ENCODE measurements at regions not wholly inside any gene's neighbourhood (a gene's known extent, or its start where the extent isn't known, plus 50 kb on each side); places are given as distances from the start of the nearest gene placed in this dataset.

DNA sequence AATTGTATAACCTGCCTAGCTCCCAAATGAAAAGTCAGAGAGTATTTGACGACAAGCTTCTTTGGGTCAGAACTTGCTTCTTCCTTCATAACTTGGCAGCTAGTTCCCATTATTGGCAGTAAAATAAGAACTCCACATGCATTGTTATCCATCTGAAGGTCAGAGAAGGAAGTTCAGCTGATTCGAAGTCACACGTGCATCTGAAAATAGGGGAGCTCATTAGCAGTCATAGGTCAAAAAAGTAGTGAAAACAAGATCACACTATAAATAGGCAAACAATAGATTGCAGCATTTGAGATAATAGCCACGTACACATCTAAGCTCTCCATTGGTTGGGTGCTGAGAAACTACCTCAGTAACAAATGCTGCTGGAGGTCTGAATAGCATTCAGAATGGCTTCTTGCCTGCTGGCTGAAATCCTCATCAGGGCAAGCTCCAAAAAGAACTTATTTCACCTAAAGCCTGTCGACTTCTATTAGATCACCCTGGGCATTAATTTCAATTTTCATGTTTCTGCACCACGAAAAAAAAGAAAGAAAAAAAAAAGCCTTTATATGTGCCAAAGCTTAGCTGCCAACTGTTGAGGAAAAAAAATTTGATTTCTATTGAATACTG is 1492.9 kb upstream of the CELF4 start:
- Histone ChIP-seq H3K4me3 (ENCODE audit: low read depth, low read length) (no peak overlapping the region), H3K36me3 (ENCODE audit: control insufficient read depth, insufficient read depth, low read length) (no peaks in the 10 kb centered on the region), H3K27me3 (ENCODE audit: control insufficient read depth, insufficient read depth, low read length) (no peaks in the 10 kb centered on the region)
- TF ChIP-seq, protein P1, sequence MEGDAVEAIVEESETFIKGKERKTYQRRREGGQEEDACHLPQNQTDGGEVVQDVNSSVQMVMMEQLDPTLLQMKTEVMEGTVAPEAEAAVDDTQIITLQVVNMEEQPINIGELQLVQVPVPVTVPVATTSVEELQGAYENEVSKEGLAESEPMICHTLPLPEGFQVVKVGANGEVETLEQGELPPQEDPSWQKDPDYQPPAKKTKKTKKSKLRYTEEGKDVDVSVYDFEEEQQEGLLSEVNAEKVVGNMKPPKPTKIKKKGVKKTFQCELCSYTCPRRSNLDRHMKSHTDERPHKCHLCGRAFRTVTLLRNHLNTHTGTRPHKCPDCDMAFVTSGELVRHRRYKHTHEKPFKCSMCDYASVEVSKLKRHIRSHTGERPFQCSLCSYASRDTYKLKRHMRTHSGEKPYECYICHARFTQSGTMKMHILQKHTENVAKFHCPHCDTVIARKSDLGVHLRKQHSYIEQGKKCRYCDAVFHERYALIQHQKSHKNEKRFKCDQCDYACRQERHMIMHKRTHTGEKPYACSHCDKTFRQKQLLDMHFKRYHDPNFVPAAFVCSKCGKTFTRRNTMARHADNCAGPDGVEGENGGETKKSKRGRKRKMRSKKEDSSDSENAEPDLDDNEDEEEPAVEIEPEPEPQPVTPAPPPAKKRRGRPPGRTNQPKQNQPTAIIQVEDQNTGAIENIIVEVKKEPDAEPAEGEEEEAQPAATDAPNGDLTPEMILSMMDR (IDR thresholded peaks at IDR 0.05; ENCODE audit: insufficient read depth, low read length, severe bottlenecking), result no peak
- no peak for FAIRE-seq
- no peak for DNase-seq (ENCODE audit: low read depth)

DNA sequence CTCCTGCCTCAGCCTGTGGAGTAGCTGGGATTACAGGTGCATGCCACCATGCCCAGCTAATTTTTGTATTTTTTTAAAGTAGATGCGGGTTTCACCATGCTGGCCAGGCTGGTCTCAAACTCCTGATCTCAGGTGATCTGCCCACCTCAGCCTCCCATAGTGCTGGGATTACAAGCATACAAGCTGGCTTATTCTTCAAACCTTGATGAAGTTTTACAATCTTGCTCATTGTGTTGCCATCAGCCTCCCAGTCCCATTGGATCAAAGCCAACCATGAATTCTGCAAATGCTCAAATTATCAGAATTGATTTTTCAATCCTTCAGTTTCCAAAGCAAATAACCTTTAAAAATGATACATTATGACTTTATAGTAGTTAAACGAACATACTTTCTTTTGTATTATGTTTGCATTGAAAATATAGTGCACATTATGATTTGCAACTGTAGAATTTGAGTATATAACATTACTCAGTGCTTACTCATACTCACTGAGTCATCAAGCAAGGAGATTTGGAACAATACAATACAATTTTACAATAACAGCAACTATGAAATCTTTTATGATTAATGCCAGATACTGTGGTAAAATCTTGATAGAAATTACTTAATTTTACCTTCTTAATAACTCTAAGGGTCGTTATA is 1491.9 kb upstream of the CELF4 start:
- DNase-seq (ENCODE audit: low read depth) (peak; percentile 90), FAIRE-seq (no peak)
- TF ChIP-seq, protein P1 (IDR thresholded peaks at IDR 0.05; ENCODE audit: insufficient read depth, low read length, severe bottlenecking), result no peak
- Histone ChIP-seq H3K36me3 (ENCODE audit: control insufficient read depth, insufficient read depth, low read length) (no peaks in the 10 kb centered on the region), H3K27me3 (ENCODE audit: control insufficient read depth, insufficient read depth, low read length) (no peaks in the 10 kb centered on the region), H3K4me3 (ENCODE audit: low read depth, low read length) (no peak overlapping the region)

DNA sequence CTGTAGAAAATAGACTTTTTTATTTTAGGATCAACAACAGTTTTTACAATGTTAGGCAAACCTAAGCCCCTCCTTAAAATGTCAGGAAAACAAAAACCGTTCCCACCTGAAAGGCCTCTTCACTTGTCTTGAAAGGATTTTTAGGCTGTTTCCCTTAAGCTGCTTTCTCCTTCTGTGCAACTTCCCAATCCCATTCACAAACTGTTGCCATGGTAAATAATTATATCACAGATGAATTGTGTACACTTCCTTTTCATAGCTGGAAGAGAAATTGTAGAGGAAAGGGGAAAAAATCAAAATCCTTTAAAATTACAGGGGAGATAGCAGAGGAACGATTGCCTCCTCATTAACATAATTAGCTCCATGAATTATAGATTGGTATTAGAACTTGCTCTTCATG is 1488.0 kb upstream of the CELF4 start:
- DNase-seq (ENCODE audit: low read depth) (no peak), FAIRE-seq (no peak)
- TF ChIP-seq, protein P1 (IDR thresholded peaks at IDR 0.05; ENCODE audit: insufficient read depth, low read length, severe bottlenecking), result no peak
- H3K4me3 ChIP-seq (ENCODE audit: low read depth, low read length), result no peak overlapping the region
- H3K36me3 ChIP-seq (ENCODE audit: control insufficient read depth, insufficient read depth, low read length), result no peaks in the 10 kb centered on the region
- no peaks in the 10 kb centered on the region for H3K27me3 ChIP-seq (ENCODE audit: control insufficient read depth, insufficient read depth, low read length)

DNA sequence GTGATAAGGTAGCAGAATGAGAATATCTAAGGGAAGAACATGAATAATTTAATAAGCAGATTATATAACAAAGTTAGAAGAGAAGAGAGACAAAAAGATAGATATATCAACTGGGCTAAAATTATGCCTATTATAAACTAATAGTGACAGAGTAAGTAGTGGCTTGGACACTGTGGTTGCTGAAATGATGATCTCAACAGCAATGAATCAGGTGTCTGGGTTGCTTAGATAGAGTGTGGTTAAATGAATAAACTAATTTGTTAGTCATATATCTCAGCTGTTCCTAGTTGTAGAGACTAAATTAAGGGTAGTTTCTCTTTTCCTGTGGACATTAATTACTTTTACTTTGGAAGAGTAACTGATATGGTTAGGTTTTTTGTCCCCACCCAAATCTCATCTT is 1485.4 kb upstream of the CELF4 start:
- Histone ChIP-seq H3K27me3 (ENCODE audit: control insufficient read depth, insufficient read depth, low read length) (no peaks in the 10 kb centered on the region), H3K36me3 (ENCODE audit: control insufficient read depth, insufficient read depth, low read length) (no peaks in the 10 kb centered on the region), H3K4me3 (ENCODE audit: low read depth, low read length) (no peak overlapping the region)
- TF ChIP-seq, protein P1 (IDR thresholded peaks at IDR 0.05; ENCODE audit: insufficient read depth, low read length, severe bottlenecking), result no peak
- FAIRE-seq, result no peak
- peak; percentile 77 for DNase-seq (ENCODE audit: low read depth)

DNA sequence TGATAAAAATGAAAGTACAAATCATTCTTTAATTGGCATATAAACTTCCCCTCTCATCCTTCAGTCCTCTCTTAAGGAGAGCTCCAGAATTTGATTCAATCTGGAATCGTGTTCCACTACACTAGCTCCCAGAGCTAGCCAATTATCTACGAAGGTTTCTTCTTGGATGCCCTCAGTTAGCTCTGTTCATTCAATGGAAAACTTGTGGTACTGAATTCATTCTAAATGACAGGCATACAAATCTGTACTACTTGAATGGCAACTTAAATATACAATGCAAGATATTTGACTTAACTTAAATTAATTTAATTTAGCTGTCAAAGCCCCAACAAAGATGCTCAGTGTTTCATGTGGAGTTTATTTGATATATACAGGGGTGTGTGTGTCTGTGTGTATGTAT is 1474.2 kb upstream of the CELF4 start:
- TF ChIP-seq, protein P1 (IDR thresholded peaks at IDR 0.05; ENCODE audit: insufficient read depth, low read length, severe bottlenecking), result no peak
- FAIRE-seq (no peak), DNase-seq (ENCODE audit: low read depth) (no peak)
- no peaks in the 10 kb centered on the region for H3K27me3 ChIP-seq (ENCODE audit: control insufficient read depth, insufficient read depth, low read length)
- H3K4me3 ChIP-seq (ENCODE audit: low read depth, low read length), result no peak overlapping the region
- no peaks in the 10 kb centered on the region for H3K36me3 ChIP-seq (ENCODE audit: control insufficient read depth, insufficient read depth, low read length)

DNA sequence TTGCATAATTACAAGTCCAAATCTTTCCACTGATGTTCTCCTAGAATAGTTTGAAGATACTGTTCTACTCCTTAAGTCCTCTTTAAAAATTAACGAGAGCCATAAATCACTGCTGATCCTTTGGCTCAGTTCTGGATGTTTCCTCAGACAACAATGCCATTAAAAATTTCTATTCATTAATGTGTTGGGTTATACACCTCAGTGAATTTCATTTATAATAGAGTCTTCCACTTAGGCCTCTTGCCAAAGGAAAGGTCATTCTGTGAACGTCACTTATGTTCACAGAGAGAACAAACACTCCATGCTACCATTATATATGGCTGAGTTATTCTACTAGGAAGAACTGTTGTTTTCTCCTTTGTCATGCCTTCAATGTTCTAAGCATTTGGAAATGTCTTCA is 1472.3 kb upstream of the CELF4 start:
- H3K36me3 ChIP-seq (ENCODE audit: control insufficient read depth, insufficient read depth, low read length), result no peaks in the 10 kb centered on the region
- DNase-seq (ENCODE audit: low read depth) (no peak), FAIRE-seq (no peak)
- H3K4me3 ChIP-seq (ENCODE audit: low read depth, low read length), result no peak overlapping the region
- TF ChIP-seq, protein P1 (IDR thresholded peaks at IDR 0.05; ENCODE audit: insufficient read depth, low read length, severe bottlenecking), result no peak
- no peaks in the 10 kb centered on the region for H3K27me3 ChIP-seq (ENCODE audit: control insufficient read depth, insufficient read depth, low read length)

Measured in bronchial epithelial cell (primary cell).